ENCODE measurements at regions not wholly inside any gene's neighbourhood (a gene's known extent, or its start where the extent isn't known, plus 50 kb on each side); places are given as distances from the start of the nearest gene placed in this dataset.
A peak's percentile ranks its signal among the peaks of the same experiment; 100 is the strongest.

GRCh38 chr4:147117431-147117830 lies 171.8 kb upstream of the TTC29 start:
- Histone ChIP-seq H3K36me3 (no peaks in the 10 kb centered on the region), H3K9me3 (no peaks in the 10 kb centered on the region), H3K4me1 (no peaks in the 10 kb centered on the region), H3K27me3 (no peaks in the 10 kb centered on the region), H3K27ac (no peak overlapping the region), H3K4me3 (no peak overlapping the region)
- TF ChIP-seq POLR2A (IDR thresholded peaks at IDR 0.05): no peak
- 43% methylated on average over 4 of the region's 4 CpGs for WGBS (ENCODE audit: insufficient coverage, low coverage, low lambda C conversion rate, missing lambda C conversion rate)
- ATAC-seq: no peak
- intact Hi-C loops (cut with DNase I): no loop called here
- no peak for DNase-seq

GRCh38 chr4:147118528-147118927 lies 172.9 kb upstream of the TTC29 start:
- Histone ChIP-seq H3K4me1 (no peaks in the 10 kb centered on the region), H3K4me3 (no peak overlapping the region), H3K9me3 (no peaks in the 10 kb centered on the region), H3K36me3 (no peaks in the 10 kb centered on the region), H3K27ac (no peak overlapping the region), H3K27me3 (no peaks in the 10 kb centered on the region)
- intact Hi-C loops (cut with DNase I): no loop called here
- ATAC-seq: peak; percentile 35 to 49 (median 39)
- TF ChIP-seq POLR2A (IDR thresholded peaks at IDR 0.05) (no peak), CTCF (IDR thresholded peaks at IDR 0.05) (no peak)
- WGBS (ENCODE audit: insufficient coverage, low coverage, low lambda C conversion rate, missing lambda C conversion rate): 35% methylated on average over 2 of the region's 2 CpGs
- DNase-seq: no peak

- Histone ChIP-seq H3K27ac (no peak overlapping the region), H3K27me3 (no peaks in the 10 kb centered on the region), H3K36me3 (no peaks in the 10 kb centered on the region), H3K4me3 (no peak overlapping the region), H3K9me3 (no peaks in the 10 kb centered on the region), H3K4me1 (no peaks in the 10 kb centered on the region)
- intact Hi-C loops (cut with DNase I): no loop called here
- ATAC-seq: no peak
- TF ChIP-seq POLR2A (IDR thresholded peaks at IDR 0.05) (no peak), CTCF (IDR thresholded peaks at IDR 0.05) (no peak)
- DNase-seq: no peak
Observed at GRCh38 chr4:147122685-147123084, 177.0 kb upstream of the TTC29 start.

- no peaks in the 10 kb centered on the region for H3K4me1 ChIP-seq
- no peaks in the 10 kb centered on the region for H3K27me3 ChIP-seq
- no peaks in the 10 kb centered on the region for H3K9me3 ChIP-seq
- no peaks in the 10 kb centered on the region for H3K36me3 ChIP-seq
- no peak for TF ChIP-seq POLR2A (IDR thresholded peaks at IDR 0.05)
- TF ChIP-seq CTCF (IDR thresholded peaks at IDR 0.05): no peak
- no peak overlapping the region for H3K27ac ChIP-seq
- no peak overlapping the region for H3K4me3 ChIP-seq
- ATAC-seq: no peak
- DNase-seq: no peak
- WGBS (ENCODE audit: insufficient coverage, low coverage, low lambda C conversion rate, missing lambda C conversion rate): 24% methylated on average over 1 of the region's 1 CpG
- intact Hi-C loops (cut with DNase I): no loop called here
Observed at GRCh38 chr4:147123146-147123545, 177.5 kb upstream of the TTC29 start.

- no peaks in the 10 kb centered on the region for H3K27me3 ChIP-seq
- TF ChIP-seq CTCF (IDR thresholded peaks at IDR 0.05): no peak
- TF ChIP-seq POLR2A (IDR thresholded peaks at IDR 0.05): no peak
- H3K27ac ChIP-seq: no peak overlapping the region
- ATAC-seq (no peak), DNase-seq (no peak)
- no peaks in the 10 kb centered on the region for H3K9me3 ChIP-seq
- 65% methylated on average over 1 of the region's 1 CpG for WGBS (ENCODE audit: insufficient coverage, low coverage, low lambda C conversion rate, missing lambda C conversion rate)
- no peaks in the 10 kb centered on the region for H3K36me3 ChIP-seq
- intact Hi-C loops (cut with DNase I): no loop called here
- H3K4me1 ChIP-seq: no peaks in the 10 kb centered on the region
- no peak overlapping the region for H3K4me3 ChIP-seq
Observed at GRCh38 chr4:147128787-147129186, 183.1 kb upstream of the TTC29 start.
